ENCODE measurements at regions not wholly inside any gene's neighbourhood (a gene's known extent, or its start where the extent isn't known, plus 50 kb on each side); places are given as distances from the start of the nearest gene placed in this dataset.
"Not testable (repeated sequence)": the region's sequence is repeated elsewhere in the genome, so short reads cannot be mapped to it uniquely, and the experiment has no call there.

GRCh38 chr1:219863816-219864215 is 64.5 kb downstream of the SLC30A10 start:
- DNase-seq (ENCODE audit: low spot score); ATAC-seq: not testable (repeated sequence)

- DNase-seq (ENCODE audit: low spot score) (no peak), ATAC-seq (no peak)
These were observed 66.0 kb downstream of the SLC30A10 start for GRCh38 chr1:219862366-219862765.

- ATAC-seq = no peak
- no peak for DNase-seq (ENCODE audit: low spot score)
These were observed 69.4 kb downstream of the SLC30A10 start for GRCh38 chr1:219858980-219859379.

- ATAC-seq (peak; percentile 26), DNase-seq (ENCODE audit: low spot score) (no peak)
These were observed 81.0 kb downstream of the SLC30A10 start for GRCh38 chr1:219847215-219847855.

GRCh38 chr1:219839595-219839994 is 88.8 kb downstream of the SLC30A10 start:
- not testable (repeated sequence) for DNase-seq (ENCODE audit: low spot score); ATAC-seq

- ATAC-seq = no peak
- DNase-seq (ENCODE audit: low spot score) = no peak
These were observed 90.4 kb downstream of the SLC30A10 start for GRCh38 chr1:219837994-219838294.

- DNase-seq (ENCODE audit: low spot score) (no peak), ATAC-seq (peak; percentile 93)
These were observed 90.9 kb downstream of the SLC30A10 start for GRCh38 chr1:219837274-219837993.

- no peak for ATAC-seq
These were observed 93.9 kb downstream of the SLC30A10 start for GRCh38 chr1:219834314-219834917.

GRCh38 chr1:219833214-219833815 is 95.0 kb downstream of the SLC30A10 start:
- DNase-seq (ENCODE audit: low spot score) (no peak), ATAC-seq (no peak)

More at GRCh38 chr1:219834314-219834917, 93.9 kb downstream of the SLC30A10 start:
- no peak for DNase-seq (ENCODE audit: low spot score)

- ATAC-seq = no peak
- no peak for DNase-seq (ENCODE audit: low spot score)
These were observed 102.1 kb downstream of the SLC30A10 start for GRCh38 chr1:219826290-219826689.

- DNase-seq (ENCODE audit: low spot score) = no peak
- ATAC-seq = no peak
These were observed 103.0 kb downstream of the SLC30A10 start for GRCh38 chr1:219825355-219825754.

- DNase-seq (ENCODE audit: low spot score) (no peak), ATAC-seq (no peak)
These were observed 104.0 kb downstream of the SLC30A10 start for GRCh38 chr1:219824338-219824737.

GRCh38 chr1:219820551-219820950 is 107.8 kb downstream of the SLC30A10 start:
- DNase-seq (ENCODE audit: low spot score) = no peak
- no peak for ATAC-seq

GRCh38 chr1:219817914-219818313 is 110.4 kb downstream of the SLC30A10 start:
- DNase-seq (ENCODE audit: low spot score) (no peak), ATAC-seq (no peak)

- no peak for DNase-seq (ENCODE audit: low spot score)
- ATAC-seq = no peak
These were observed 115.1 kb downstream of the SLC30A10 start for GRCh38 chr1:219813294-219813693.

- DNase-seq (ENCODE audit: low spot score) = no peak
- ATAC-seq = peak; percentile 99
These were observed 115.7 kb downstream of the SLC30A10 start for GRCh38 chr1:219812491-219813203.

GRCh38 chr1:219812086-219812485 is 116.3 kb downstream of the SLC30A10 start:
- no peak for ATAC-seq
- no peak for DNase-seq (ENCODE audit: low spot score)

- ATAC-seq (no peak), DNase-seq (ENCODE audit: low spot score) (no peak)
These were observed 117.9 kb downstream of the SLC30A10 start for GRCh38 chr1:219810451-219810850.

- no peak for DNase-seq (ENCODE audit: low spot score)
- ATAC-seq = no peak
These were observed 119.6 kb downstream of the SLC30A10 start for GRCh38 chr1:219808790-219809189.

- no peak for ATAC-seq
- DNase-seq (ENCODE audit: low spot score) = no peak
These were observed 121.7 kb downstream of the SLC30A10 start for GRCh38 chr1:219806642-219807041.

- DNase-seq (ENCODE audit: low spot score) = no peak
- ATAC-seq = no peak
These were observed 122.3 kb downstream of the SLC30A10 start for GRCh38 chr1:219806020-219806419.

All from left lobe of liver (tissue), 2 donors.